ENCODE measurements at regions not wholly inside any gene's neighbourhood (a gene's known extent, or its start where the extent isn't known, plus 50 kb on each side); places are given as distances from the start of the nearest gene placed in this dataset.

DNA sequence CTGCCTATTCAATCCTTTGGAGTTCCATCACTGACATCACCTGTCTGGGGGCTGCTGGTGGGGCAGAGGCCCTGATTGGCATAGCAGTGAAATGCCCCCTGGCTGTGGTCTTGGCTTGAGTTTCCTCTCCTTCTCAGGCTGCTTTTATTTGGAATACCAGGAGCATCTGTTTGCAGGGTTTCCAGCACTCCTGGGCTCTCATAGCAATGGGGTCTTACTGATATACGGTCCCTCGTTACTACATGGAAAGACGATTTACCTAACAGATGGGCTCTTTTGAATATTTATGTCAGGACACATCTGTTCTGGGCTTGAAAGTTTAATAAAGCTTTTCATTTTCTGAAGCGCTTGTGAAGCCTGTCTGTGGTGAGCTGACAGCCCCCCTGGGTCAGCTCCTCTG lies 230.3 kb downstream of the SLC4A3 start:
- Histone ChIP-seq H3K27me3 (no peaks in the 10 kb centered on the region), H3K4me1 (no peaks in the 10 kb centered on the region), H3K4me3 (no peak overlapping the region), H3K27ac (no peak overlapping the region), H3K36me3 (no peaks in the 10 kb centered on the region), H3K9me3 (no peaks in the 10 kb centered on the region)
- TF ChIP-seq, protein P1, sequence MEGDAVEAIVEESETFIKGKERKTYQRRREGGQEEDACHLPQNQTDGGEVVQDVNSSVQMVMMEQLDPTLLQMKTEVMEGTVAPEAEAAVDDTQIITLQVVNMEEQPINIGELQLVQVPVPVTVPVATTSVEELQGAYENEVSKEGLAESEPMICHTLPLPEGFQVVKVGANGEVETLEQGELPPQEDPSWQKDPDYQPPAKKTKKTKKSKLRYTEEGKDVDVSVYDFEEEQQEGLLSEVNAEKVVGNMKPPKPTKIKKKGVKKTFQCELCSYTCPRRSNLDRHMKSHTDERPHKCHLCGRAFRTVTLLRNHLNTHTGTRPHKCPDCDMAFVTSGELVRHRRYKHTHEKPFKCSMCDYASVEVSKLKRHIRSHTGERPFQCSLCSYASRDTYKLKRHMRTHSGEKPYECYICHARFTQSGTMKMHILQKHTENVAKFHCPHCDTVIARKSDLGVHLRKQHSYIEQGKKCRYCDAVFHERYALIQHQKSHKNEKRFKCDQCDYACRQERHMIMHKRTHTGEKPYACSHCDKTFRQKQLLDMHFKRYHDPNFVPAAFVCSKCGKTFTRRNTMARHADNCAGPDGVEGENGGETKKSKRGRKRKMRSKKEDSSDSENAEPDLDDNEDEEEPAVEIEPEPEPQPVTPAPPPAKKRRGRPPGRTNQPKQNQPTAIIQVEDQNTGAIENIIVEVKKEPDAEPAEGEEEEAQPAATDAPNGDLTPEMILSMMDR (IDR thresholded peaks at IDR 0.05), result no peak
- TF ChIP-seq POLR2A (IDR thresholded peaks at IDR 0.05), result no peak
- DNase-seq, result no peak
- intact Hi-C loops (cut with DNase I; ENCODE audit: low total_unique reads), result no loop called here

DNA sequence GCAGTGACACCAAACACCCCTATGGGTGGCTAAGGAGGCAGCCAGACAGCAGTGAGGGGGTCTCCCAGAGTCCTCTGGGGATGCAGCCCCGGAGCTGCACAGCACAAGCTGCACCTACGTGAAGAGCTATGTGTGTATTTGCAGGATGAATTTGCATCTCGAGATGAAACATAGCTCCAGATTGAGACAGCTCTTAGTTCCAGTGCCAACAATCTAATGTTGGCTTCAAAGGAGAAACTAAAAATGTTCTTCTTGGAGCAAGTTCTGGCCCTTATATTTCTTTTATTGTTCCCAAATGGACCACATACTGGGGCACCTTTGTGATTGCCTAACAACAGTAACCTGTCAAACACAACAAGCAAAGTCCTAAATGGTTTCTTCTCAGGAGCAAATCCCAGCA lies 233.9 kb downstream of the SLC4A3 start:
- Histone ChIP-seq H3K9me3 (no peaks in the 10 kb centered on the region), H3K4me3 (no peak overlapping the region), H3K27me3 (no peaks in the 10 kb centered on the region), H3K36me3 (no peaks in the 10 kb centered on the region), H3K4me1 (no peaks in the 10 kb centered on the region), H3K27ac (no peak overlapping the region)
- intact Hi-C loops (cut with DNase I; ENCODE audit: low total_unique reads), result no loop called here
- DNase-seq, result no peak
- no peak for TF ChIP-seq POLR2A (IDR thresholded peaks at IDR 0.05)
- TF ChIP-seq, protein P1 (IDR thresholded peaks at IDR 0.05), result no peak

DNA sequence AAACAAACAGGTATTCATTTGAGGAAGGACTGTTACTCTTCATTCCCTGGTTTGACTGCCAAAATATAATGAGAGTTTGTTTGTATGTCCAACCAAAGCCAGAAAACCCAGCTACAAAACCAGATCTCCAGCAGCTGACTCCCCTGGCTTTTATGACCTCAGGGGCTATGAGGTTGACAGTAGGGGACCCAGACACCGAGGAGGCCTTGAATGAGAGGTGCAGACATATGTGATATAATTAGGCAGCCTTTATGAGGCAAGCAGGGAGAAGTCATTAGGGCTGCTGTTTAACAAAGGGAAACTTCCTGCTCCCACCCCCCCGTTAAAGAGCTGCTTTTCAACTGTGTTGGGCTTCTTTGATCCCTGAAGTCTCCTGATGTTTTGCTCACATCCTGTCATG lies 236.7 kb downstream of the SLC4A3 start:
- no peaks in the 10 kb centered on the region for H3K27me3 ChIP-seq
- no peaks in the 10 kb centered on the region for H3K9me3 ChIP-seq
- H3K4me1 ChIP-seq, result no peaks in the 10 kb centered on the region
- H3K36me3 ChIP-seq, result no peaks in the 10 kb centered on the region
- no peak for TF ChIP-seq POLR2A (IDR thresholded peaks at IDR 0.05)
- intact Hi-C loops (cut with DNase I; ENCODE audit: low total_unique reads), result no loop called here
- no peak overlapping the region for H3K27ac ChIP-seq
- no peak overlapping the region for H3K4me3 ChIP-seq
- no peak for DNase-seq

DNA sequence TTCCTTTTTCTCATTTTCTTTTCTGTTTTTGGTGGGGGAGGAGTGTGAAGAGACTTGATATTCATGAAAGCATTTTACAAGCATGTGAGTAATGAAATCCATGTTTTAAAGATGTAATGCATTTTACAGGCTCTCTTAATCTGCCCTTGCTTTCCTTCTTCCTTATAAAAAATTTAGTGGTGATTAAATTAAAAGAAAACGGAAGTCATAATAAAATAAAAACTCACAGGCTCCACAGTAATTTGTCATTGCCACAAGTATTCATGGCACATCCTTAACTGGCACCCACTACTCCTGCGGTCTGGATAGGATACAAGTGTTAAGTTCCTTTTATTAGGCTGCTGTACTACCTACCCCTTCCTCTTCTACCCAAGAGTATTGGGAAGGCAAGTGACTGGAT lies 241.2 kb downstream of the SLC4A3 start:
- DNase-seq, result no peak
- Histone ChIP-seq H3K4me3 (no peak overlapping the region), H3K27me3 (no peaks in the 10 kb centered on the region), H3K4me1 (no peaks in the 10 kb centered on the region), H3K9me3 (no peaks in the 10 kb centered on the region), H3K27ac (no peak overlapping the region), H3K36me3 (no peaks in the 10 kb centered on the region)
- intact Hi-C loops (cut with DNase I; ENCODE audit: low total_unique reads), result no loop called here
- no peak for TF ChIP-seq POLR2A (IDR thresholded peaks at IDR 0.05)
- TF ChIP-seq, protein P1 (IDR thresholded peaks at IDR 0.05), result no peak

DNA sequence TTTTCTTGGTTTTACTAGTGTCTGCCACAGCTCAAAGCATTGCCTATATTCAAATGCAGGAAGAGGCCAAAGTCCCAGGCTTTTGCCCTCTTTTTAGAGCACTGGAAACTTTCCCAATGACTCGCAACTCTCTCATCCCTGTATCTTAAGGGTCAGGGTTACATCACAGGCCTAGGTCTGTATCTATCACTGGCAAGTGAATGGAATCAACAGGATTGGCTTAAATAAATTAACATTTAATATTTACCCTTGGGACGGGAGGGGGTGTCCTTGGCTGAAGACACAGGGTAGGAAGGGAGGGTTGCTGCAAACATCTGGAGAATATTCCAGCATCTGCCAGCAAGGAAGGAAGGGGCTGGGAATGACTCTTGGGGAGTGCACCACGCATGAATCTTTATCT lies 242.6 kb downstream of the SLC4A3 start:
- TF ChIP-seq, protein P1 (IDR thresholded peaks at IDR 0.05), result no peak
- no peaks in the 10 kb centered on the region for H3K27me3 ChIP-seq
- no peaks in the 10 kb centered on the region for H3K4me1 ChIP-seq
- no peaks in the 10 kb centered on the region for H3K36me3 ChIP-seq
- intact Hi-C loops (cut with DNase I; ENCODE audit: low total_unique reads), result no loop called here
- H3K27ac ChIP-seq, result no peak overlapping the region
- H3K9me3 ChIP-seq, result no peaks in the 10 kb centered on the region
- H3K4me3 ChIP-seq, result no peak overlapping the region
- no peak for DNase-seq

DNA sequence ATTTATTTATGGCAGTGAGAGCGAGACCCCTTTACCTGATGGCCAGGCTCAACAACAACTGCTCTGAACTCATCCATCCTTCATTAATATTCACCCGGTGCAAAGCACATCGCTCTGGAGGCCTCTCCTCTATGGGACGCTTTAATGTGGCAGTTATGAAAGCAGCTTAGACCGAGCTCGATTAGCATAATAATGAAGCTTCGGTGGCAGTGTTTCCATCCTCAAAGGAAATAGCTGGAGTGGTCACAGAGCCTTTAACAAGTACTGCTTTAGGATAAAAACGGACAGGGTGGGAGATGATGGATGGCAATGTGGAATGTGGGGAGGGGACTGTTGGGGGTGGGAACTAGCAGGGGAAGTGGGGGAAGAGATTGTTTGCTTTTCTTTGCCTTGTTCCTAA lies 243.9 kb downstream of the SLC4A3 start:
- Histone ChIP-seq H3K27ac (no peak overlapping the region), H3K27me3 (no peaks in the 10 kb centered on the region), H3K4me3 (no peak overlapping the region), H3K36me3 (no peaks in the 10 kb centered on the region), H3K4me1 (no peaks in the 10 kb centered on the region), H3K9me3 (no peaks in the 10 kb centered on the region)
- no peak for DNase-seq
- no peak for TF ChIP-seq POLR2A (IDR thresholded peaks at IDR 0.05)
- TF ChIP-seq, protein P1 (IDR thresholded peaks at IDR 0.05), result no peak
- intact Hi-C loops (cut with DNase I; ENCODE audit: low total_unique reads), result no loop called here
